ENCODE measurements at regions not wholly inside any gene's neighbourhood (a gene's known extent, or its start where the extent isn't known, plus 50 kb on each side); places are given as distances from the start of the nearest gene placed in this dataset.

DNA sequence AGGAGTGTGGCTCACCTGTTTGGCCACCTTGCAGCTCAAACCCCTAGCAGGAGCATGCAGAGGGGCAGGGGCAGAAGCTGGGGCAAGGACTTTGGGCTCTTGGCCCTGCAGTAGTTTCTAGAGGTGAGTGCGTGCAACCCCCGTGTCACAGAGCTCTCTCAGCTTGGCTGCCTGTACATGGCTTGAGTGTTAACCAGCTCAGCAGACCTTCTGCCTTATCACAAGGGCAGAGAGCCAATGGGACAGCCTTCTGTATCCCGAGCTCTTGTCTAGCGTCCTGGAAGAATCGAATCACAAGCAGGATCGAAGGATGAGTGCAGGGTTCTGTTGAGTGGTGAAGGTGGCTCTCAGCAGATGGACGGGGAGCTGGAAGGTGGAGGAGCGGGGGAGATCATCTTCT, 120.3 kb upstream of the TMEM18 start:
- no peak for DNase-seq
- H3K27me3 ChIP-seq (replicated peaks; ENCODE audit: insufficient read depth, low read length) = no peaks in the 10 kb centered on the region
- no peak overlapping the region for H2AFZ ChIP-seq (ENCODE audit: low read length)
- TF ChIP-seq, protein P1, sequence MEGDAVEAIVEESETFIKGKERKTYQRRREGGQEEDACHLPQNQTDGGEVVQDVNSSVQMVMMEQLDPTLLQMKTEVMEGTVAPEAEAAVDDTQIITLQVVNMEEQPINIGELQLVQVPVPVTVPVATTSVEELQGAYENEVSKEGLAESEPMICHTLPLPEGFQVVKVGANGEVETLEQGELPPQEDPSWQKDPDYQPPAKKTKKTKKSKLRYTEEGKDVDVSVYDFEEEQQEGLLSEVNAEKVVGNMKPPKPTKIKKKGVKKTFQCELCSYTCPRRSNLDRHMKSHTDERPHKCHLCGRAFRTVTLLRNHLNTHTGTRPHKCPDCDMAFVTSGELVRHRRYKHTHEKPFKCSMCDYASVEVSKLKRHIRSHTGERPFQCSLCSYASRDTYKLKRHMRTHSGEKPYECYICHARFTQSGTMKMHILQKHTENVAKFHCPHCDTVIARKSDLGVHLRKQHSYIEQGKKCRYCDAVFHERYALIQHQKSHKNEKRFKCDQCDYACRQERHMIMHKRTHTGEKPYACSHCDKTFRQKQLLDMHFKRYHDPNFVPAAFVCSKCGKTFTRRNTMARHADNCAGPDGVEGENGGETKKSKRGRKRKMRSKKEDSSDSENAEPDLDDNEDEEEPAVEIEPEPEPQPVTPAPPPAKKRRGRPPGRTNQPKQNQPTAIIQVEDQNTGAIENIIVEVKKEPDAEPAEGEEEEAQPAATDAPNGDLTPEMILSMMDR (IDR thresholded peaks at IDR 0.05; ENCODE audit: low read length) = no peak
- no peak for TF ChIP-seq EZH2 (optimal IDR thresholded peaks at IDR 0.05; ENCODE audit: low read depth, low read length)
- no peak for TF ChIP-seq EZH2phosphoT487 (IDR thresholded peaks at IDR 0.05; ENCODE audit: low read length)
- H3F3A ChIP-seq (ENCODE audit: insufficient read depth, low read length) = no peaks in the 10 kb centered on the region
- H3K4me1 ChIP-seq (ENCODE audit: low read length) = no peaks in the 10 kb centered on the region
- no peak overlapping the region for H3K4me2 ChIP-seq (ENCODE audit: low read depth, low read length)
- no peaks in the 10 kb centered on the region for H3K79me2 ChIP-seq (ENCODE audit: low read length)
- H3K27ac ChIP-seq (ENCODE audit: low read length) = no peak overlapping the region
- H3K9me3 ChIP-seq (replicated peaks; ENCODE audit: insufficient read depth, low read length) = no peaks in the 10 kb centered on the region
- no peaks in the 10 kb centered on the region for H4K20me1 ChIP-seq (ENCODE audit: insufficient read depth, low read length)
- no peaks in the 10 kb centered on the region for H3K36me3 ChIP-seq (replicated peaks; ENCODE audit: insufficient read depth, low read length)
- H3K9ac ChIP-seq (ENCODE audit: low read length) = no peak overlapping the region
- H3K4me3 ChIP-seq (ENCODE audit: low read length) = no peak overlapping the region
- no peaks in the 10 kb centered on the region for H3K9me2 ChIP-seq (replicated peaks; ENCODE audit: insufficient read depth, low read length)

DNA sequence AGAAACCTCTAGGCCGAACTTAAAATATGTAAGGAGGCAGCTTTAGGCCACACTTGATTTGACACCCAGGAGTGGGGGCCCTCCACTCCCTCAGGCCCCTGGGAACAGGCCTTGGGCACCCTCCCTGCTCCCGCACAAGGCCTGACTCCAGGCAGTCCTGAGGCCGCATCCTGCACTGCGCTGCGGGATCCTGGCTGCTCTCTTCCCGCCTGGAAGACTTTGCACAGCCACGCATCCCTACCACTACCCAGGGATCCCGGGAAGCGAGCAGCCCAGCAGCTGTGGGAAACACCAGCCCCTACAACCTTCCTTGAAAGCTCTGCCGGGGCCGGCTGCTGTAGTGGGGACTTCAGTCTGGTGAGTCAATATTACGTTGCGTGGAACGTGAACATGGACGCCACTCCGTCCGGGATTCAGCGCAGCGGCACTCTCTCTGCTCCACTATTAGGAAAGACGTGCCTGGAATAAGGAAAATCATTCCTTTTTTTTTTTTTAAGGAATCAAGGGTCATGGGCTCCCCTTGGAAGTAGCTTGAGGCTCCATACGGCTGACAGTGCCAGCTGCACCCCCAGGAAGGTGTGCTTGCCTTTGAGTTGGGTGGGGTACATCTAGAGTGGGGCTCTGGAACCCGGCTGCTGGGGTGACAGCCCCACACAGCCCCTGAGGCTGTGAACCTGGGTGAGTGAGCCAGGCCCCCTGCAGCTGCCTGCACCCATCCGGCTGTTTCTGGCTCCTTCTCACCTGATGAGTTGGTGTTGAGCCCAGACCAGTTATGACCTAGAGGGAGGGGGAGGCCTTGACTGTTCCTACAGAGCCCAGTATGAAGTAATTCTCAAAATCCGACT, 119.2 kb upstream of the TMEM18 start:
- Histone ChIP-seq H3K27ac (ENCODE audit: low read length) (no peak overlapping the region), H3K4me2 (ENCODE audit: low read depth, low read length) (no peak overlapping the region), H2AFZ (ENCODE audit: low read length) (no peak overlapping the region), H3F3A (ENCODE audit: insufficient read depth, low read length) (no peaks in the 10 kb centered on the region), H3K9me3 (replicated peaks; ENCODE audit: insufficient read depth, low read length) (no peaks in the 10 kb centered on the region), H3K4me1 (ENCODE audit: low read length) (no peaks in the 10 kb centered on the region), H3K79me2 (ENCODE audit: low read length) (no peaks in the 10 kb centered on the region), H3K4me3 (ENCODE audit: low read length) (no peak overlapping the region), H3K36me3 (replicated peaks; ENCODE audit: insufficient read depth, low read length) (no peaks in the 10 kb centered on the region), H3K9me2 (replicated peaks; ENCODE audit: insufficient read depth, low read length) (no peaks in the 10 kb centered on the region), H3K9ac (ENCODE audit: low read length) (no peak overlapping the region), H4K20me1 (ENCODE audit: insufficient read depth, low read length) (no peaks in the 10 kb centered on the region), H3K27me3 (replicated peaks; ENCODE audit: insufficient read depth, low read length) (no peaks in the 10 kb centered on the region)
- TF ChIP-seq, protein P1 (IDR thresholded peaks at IDR 0.05; ENCODE audit: low read length) = no peak
- TF ChIP-seq EZH2 (optimal IDR thresholded peaks at IDR 0.05; ENCODE audit: low read depth, low read length) (no peak), EZH2phosphoT487 (IDR thresholded peaks at IDR 0.05; ENCODE audit: low read length) (no peak)
- DNase-seq = no peak

GRCh38 chr2:795531-796041, 118.4 kb upstream of the TMEM18 start:
- no peak for DNase-seq
- H4K20me1 ChIP-seq (ENCODE audit: insufficient read depth, low read length) = no peaks in the 10 kb centered on the region
- no peaks in the 10 kb centered on the region for H3K27me3 ChIP-seq (replicated peaks; ENCODE audit: insufficient read depth, low read length)
- no peaks in the 10 kb centered on the region for H3K9me2 ChIP-seq (replicated peaks; ENCODE audit: insufficient read depth, low read length)
- H3K9ac ChIP-seq (ENCODE audit: low read length) = no peak overlapping the region
- H3K9me3 ChIP-seq (replicated peaks; ENCODE audit: insufficient read depth, low read length) = no peaks in the 10 kb centered on the region
- no peak overlapping the region for H3K4me3 ChIP-seq (ENCODE audit: low read length)
- TF ChIP-seq EZH2phosphoT487 (IDR thresholded peaks at IDR 0.05; ENCODE audit: low read length) = no peak
- TF ChIP-seq EZH2 (optimal IDR thresholded peaks at IDR 0.05; ENCODE audit: low read depth, low read length) = no peak
- TF ChIP-seq, protein P1 (IDR thresholded peaks at IDR 0.05; ENCODE audit: low read length) = no peak
- no peak overlapping the region for H3K27ac ChIP-seq (ENCODE audit: low read length)
- no peaks in the 10 kb centered on the region for H3K79me2 ChIP-seq (ENCODE audit: low read length)
- H3K4me1 ChIP-seq (ENCODE audit: low read length) = no peaks in the 10 kb centered on the region
- H3F3A ChIP-seq (ENCODE audit: insufficient read depth, low read length) = no peaks in the 10 kb centered on the region
- no peaks in the 10 kb centered on the region for H3K36me3 ChIP-seq (replicated peaks; ENCODE audit: insufficient read depth, low read length)
- H2AFZ ChIP-seq (ENCODE audit: low read length) = no peak overlapping the region
- no peak overlapping the region for H3K4me2 ChIP-seq (ENCODE audit: low read depth, low read length)

Measured in MM.1S (cell line).